NB4 (cell line): ENCODE measurements at regions not wholly inside any gene's neighbourhood (a gene's known extent, or its start where the extent isn't known, plus 50 kb on each side); places are given as distances from the start of the nearest gene placed in this dataset.

Experiments
- DNase-seq: peaks from one replicate; pipeline ENCODE4 v3.0.0; 2010; ENCODE audit warnings: low read depth
- H3K4me3 ChIP-seq: one replicate; pipeline ENCODE4 v1.5.1; 2011; ENCODE audit warnings: mild to moderate bottlenecking, low read depth, low read length, moderate library complexity
- MAX ChIP-seq: IDR thresholded peaks from 2 replicates; pipeline ENCODE4 v1.6.1; 2011; ENCODE audit warnings: low read depth, low read length
- MYC ChIP-seq: IDR thresholded peaks from 2 replicates; pipeline ENCODE4 v1.6.1; 2011; ENCODE audit warnings: low read depth, low read length
- POLR2A ChIP-seq: IDR thresholded peaks from 2 replicates; pipeline ENCODE4 v1.6.1; 2011; ENCODE audit warnings: mild to moderate bottlenecking; ENCODE audit not compliant: insufficient read length; ENCODE audit errors: extremely low read depth
- TF ChIP-seq, protein P1 (sequence below): IDR thresholded peaks from one replicate; pipeline ENCODE4 v1.5.1; 2012; ENCODE audit warnings: low read depth, low read length

DNA sequence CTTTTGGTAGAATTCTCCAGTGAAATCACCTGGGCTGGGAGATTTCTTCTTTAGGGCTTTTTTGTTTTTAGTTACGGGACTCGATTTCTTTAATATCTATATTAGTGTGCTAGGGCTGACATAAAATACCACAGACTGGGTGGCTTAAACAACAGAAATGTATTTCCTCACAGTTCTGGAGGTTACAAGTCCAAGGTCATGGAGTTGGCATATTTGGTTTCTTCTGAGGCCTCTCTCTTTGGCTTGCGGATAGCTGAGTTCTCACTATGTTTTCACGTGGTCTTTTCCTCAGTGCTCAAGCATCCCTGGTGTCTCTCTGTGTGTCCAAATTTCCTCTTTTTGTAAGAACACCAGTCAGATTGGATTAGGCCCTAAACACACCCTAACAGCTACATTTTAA lies 208.5 kb upstream of the DTNA start:
- no peak overlapping the region for H3K4me3 ChIP-seq
- DNase-seq, result no peak
- TF ChIP-seq MYC (no peak), MAX (no peak), POLR2A (no peak)
- TF ChIP-seq, protein P1, sequence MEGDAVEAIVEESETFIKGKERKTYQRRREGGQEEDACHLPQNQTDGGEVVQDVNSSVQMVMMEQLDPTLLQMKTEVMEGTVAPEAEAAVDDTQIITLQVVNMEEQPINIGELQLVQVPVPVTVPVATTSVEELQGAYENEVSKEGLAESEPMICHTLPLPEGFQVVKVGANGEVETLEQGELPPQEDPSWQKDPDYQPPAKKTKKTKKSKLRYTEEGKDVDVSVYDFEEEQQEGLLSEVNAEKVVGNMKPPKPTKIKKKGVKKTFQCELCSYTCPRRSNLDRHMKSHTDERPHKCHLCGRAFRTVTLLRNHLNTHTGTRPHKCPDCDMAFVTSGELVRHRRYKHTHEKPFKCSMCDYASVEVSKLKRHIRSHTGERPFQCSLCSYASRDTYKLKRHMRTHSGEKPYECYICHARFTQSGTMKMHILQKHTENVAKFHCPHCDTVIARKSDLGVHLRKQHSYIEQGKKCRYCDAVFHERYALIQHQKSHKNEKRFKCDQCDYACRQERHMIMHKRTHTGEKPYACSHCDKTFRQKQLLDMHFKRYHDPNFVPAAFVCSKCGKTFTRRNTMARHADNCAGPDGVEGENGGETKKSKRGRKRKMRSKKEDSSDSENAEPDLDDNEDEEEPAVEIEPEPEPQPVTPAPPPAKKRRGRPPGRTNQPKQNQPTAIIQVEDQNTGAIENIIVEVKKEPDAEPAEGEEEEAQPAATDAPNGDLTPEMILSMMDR, result no peak

GRCh38 chr18:34506198-34506597 lies 203.9 kb upstream of the DTNA start:
- DNase-seq, result no peak
- H3K4me3 ChIP-seq, result no peak overlapping the region
- TF ChIP-seq MAX (no peak), POLR2A (no peak), MYC (no peak)
- TF ChIP-seq, protein P1, result no peak

GRCh38 chr18:34509163-34509562 lies 200.9 kb upstream of the DTNA start:
- TF ChIP-seq POLR2A (no peak), MAX (no peak), MYC (no peak)
- TF ChIP-seq, protein P1, result no peak
- H3K4me3 ChIP-seq, result no peak overlapping the region
- DNase-seq, result no peak

- no peak for TF ChIP-seq MYC
- no peak for TF ChIP-seq MAX
- TF ChIP-seq, protein P1, result no peak
- no peak for TF ChIP-seq POLR2A
- H3K4me3 ChIP-seq, result no peak overlapping the region
- no peak for DNase-seq
Measured at GRCh38 chr18:34509879-34510586, 200.1 kb upstream of the DTNA start.

DNA sequence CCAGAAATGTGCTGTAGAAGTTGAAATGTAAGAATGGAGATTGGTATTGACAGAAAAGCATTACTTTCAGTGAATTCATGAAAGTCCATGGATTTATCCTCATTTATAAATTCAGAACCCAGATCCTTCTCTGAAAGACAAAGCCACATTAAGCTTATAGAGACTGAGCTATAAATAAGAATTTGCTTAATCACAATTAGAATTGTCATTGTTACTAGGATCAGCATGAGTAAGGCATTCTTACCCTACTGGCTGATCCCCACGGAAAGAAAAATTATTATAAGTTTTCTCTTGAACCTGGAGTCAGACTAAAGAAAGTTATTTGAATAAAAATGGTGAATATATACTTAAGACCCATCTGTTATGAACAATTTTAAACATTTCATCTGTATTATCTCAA lies 199.2 kb upstream of the DTNA start:
- H3K4me3 ChIP-seq, result no peak overlapping the region
- no peak for DNase-seq
- no peak for TF ChIP-seq MYC
- no peak for TF ChIP-seq MAX
- TF ChIP-seq, protein P1, result no peak
- TF ChIP-seq POLR2A, result no peak

DNA sequence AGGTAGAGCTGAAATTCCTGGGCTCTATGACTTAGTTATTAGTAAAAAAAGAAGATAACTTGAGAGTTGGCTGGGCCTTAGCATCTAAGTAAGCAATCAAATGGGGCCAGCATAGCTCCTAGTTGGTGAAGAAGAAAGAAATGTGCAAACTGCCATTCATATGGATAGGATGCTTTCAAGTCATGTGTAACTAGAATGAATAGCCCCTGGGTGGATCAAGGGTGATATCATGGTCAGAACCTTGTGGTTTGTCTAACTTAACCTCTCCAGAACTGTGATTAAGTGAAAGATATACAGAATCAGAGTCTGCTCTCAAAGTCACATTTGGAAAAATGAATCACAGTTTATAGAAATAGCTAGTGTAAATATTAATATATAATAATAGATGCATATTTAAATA lies 198.7 kb upstream of the DTNA start:
- TF ChIP-seq MYC (no peak), MAX (no peak), POLR2A (no peak)
- TF ChIP-seq, protein P1, result no peak
- DNase-seq, result no peak
- H3K4me3 ChIP-seq, result no peak overlapping the region
